ENCODE measurements at regions not wholly inside any gene's neighbourhood (a gene's known extent, or its start where the extent isn't known, plus 50 kb on each side); places are given as distances from the start of the nearest gene placed in this dataset.

DNA sequence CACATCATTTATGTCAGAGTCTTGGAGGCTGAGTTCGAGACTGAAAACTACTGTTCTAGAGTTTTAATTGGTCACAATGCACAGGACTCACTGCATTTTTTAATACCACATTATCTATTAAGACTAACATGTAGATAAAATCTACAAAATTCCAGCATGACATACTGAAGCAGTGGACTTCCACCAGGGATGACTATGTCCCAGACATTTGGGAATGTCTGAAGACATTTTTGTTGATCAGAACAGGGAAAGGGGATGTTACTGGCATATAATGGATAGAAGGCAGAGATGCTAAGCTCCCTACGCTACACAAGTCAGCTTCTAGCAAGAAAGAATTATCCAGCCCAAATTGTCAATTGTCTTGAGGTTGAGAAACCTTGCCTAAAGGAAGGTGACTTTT is 419.0 kb upstream of the TGFBR2 start (continued):
- TF ChIP-seq, protein P1, sequence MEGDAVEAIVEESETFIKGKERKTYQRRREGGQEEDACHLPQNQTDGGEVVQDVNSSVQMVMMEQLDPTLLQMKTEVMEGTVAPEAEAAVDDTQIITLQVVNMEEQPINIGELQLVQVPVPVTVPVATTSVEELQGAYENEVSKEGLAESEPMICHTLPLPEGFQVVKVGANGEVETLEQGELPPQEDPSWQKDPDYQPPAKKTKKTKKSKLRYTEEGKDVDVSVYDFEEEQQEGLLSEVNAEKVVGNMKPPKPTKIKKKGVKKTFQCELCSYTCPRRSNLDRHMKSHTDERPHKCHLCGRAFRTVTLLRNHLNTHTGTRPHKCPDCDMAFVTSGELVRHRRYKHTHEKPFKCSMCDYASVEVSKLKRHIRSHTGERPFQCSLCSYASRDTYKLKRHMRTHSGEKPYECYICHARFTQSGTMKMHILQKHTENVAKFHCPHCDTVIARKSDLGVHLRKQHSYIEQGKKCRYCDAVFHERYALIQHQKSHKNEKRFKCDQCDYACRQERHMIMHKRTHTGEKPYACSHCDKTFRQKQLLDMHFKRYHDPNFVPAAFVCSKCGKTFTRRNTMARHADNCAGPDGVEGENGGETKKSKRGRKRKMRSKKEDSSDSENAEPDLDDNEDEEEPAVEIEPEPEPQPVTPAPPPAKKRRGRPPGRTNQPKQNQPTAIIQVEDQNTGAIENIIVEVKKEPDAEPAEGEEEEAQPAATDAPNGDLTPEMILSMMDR (conservative IDR thresholded peaks at IDR 0.05; ENCODE audit: low read depth in 2 of 2): no peak

DNA sequence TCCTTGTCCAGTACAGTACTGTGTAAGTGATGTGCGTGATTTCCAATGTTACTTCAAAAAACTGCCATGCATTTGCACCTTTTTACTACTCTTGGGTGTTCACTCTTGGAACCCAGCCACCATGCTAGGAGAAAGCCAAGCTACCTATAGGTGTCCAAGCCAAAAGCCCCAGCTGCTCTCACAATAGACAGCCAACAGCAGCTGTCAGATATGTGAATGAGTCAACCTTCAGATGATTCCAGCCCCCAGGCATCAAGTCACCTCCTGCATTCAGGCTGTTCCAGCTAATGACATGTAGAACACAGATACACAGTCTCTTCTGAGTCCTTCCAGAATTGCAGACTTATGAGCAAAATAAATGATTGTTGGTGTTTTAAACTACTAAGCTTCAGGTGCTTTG is 417.7 kb upstream of the TGFBR2 start:
- Mint-ChIP-seq H3K27me3 (ENCODE audit: insufficient read depth, low read depth, poor library complexity) (no peaks in the 10 kb centered on the region), H3K27ac (no peak overlapping the region), H3K9me3 (no peaks in the 10 kb centered on the region), H3K4me1 (peaks cover 7% of the 10 kb centered on the region), H3K36me3 (ENCODE audit: low read depth) (no peaks in the 10 kb centered on the region), H3K4me3 (no peak overlapping the region)
- Histone ChIP-seq H3K27me3 (ENCODE audit: insufficient read depth) (no peaks in the 10 kb centered on the region), H3K9me2 (ENCODE audit: insufficient read depth) (no peaks in the 10 kb centered on the region), H3K4me2 (no peak overlapping the region), H3F3A (replicated peaks; ENCODE audit: low read depth) (no peaks in the 10 kb centered on the region), H3K36me3 (ENCODE audit: insufficient read depth) (no peaks in the 10 kb centered on the region), H3K79me2 (replicated peaks; ENCODE audit: insufficient read depth) (no peaks in the 10 kb centered on the region), H4K20me1 (replicated peaks; ENCODE audit: insufficient read depth) (no peaks in the 10 kb centered on the region), H3K4me1 (ENCODE audit: insufficient read depth) (peaks cover 3% of the 10 kb centered on the region; the same call in 1 of the 2 replicates), H2AFZ (no peak overlapping the region), H3K27ac (ENCODE audit: low read depth) (no peak overlapping the region), H3K4me3 (no peak overlapping the region)
- ATAC-seq: no peak
- DNase-seq (ENCODE audit: low spot score): no peak
- TF ChIP-seq, protein P2, sequence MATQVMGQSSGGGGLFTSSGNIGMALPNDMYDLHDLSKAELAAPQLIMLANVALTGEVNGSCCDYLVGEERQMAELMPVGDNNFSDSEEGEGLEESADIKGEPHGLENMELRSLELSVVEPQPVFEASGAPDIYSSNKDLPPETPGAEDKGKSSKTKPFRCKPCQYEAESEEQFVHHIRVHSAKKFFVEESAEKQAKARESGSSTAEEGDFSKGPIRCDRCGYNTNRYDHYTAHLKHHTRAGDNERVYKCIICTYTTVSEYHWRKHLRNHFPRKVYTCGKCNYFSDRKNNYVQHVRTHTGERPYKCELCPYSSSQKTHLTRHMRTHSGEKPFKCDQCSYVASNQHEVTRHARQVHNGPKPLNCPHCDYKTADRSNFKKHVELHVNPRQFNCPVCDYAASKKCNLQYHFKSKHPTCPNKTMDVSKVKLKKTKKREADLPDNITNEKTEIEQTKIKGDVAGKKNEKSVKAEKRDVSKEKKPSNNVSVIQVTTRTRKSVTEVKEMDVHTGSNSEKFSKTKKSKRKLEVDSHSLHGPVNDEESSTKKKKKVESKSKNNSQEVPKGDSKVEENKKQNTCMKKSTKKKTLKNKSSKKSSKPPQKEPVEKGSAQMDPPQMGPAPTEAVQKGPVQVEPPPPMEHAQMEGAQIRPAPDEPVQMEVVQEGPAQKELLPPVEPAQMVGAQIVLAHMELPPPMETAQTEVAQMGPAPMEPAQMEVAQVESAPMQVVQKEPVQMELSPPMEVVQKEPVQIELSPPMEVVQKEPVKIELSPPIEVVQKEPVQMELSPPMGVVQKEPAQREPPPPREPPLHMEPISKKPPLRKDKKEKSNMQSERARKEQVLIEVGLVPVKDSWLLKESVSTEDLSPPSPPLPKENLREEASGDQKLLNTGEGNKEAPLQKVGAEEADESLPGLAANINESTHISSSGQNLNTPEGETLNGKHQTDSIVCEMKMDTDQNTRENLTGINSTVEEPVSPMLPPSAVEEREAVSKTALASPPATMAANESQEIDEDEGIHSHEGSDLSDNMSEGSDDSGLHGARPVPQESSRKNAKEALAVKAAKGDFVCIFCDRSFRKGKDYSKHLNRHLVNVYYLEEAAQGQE (IDR thresholded peaks at IDR 0.05; ENCODE audit: unreplicated experiment): no peak
- no peak for TF ChIP-seq STAT1 (IDR thresholded peaks at IDR 0.05; ENCODE audit: unreplicated experiment)
- TF ChIP-seq, protein P3, sequence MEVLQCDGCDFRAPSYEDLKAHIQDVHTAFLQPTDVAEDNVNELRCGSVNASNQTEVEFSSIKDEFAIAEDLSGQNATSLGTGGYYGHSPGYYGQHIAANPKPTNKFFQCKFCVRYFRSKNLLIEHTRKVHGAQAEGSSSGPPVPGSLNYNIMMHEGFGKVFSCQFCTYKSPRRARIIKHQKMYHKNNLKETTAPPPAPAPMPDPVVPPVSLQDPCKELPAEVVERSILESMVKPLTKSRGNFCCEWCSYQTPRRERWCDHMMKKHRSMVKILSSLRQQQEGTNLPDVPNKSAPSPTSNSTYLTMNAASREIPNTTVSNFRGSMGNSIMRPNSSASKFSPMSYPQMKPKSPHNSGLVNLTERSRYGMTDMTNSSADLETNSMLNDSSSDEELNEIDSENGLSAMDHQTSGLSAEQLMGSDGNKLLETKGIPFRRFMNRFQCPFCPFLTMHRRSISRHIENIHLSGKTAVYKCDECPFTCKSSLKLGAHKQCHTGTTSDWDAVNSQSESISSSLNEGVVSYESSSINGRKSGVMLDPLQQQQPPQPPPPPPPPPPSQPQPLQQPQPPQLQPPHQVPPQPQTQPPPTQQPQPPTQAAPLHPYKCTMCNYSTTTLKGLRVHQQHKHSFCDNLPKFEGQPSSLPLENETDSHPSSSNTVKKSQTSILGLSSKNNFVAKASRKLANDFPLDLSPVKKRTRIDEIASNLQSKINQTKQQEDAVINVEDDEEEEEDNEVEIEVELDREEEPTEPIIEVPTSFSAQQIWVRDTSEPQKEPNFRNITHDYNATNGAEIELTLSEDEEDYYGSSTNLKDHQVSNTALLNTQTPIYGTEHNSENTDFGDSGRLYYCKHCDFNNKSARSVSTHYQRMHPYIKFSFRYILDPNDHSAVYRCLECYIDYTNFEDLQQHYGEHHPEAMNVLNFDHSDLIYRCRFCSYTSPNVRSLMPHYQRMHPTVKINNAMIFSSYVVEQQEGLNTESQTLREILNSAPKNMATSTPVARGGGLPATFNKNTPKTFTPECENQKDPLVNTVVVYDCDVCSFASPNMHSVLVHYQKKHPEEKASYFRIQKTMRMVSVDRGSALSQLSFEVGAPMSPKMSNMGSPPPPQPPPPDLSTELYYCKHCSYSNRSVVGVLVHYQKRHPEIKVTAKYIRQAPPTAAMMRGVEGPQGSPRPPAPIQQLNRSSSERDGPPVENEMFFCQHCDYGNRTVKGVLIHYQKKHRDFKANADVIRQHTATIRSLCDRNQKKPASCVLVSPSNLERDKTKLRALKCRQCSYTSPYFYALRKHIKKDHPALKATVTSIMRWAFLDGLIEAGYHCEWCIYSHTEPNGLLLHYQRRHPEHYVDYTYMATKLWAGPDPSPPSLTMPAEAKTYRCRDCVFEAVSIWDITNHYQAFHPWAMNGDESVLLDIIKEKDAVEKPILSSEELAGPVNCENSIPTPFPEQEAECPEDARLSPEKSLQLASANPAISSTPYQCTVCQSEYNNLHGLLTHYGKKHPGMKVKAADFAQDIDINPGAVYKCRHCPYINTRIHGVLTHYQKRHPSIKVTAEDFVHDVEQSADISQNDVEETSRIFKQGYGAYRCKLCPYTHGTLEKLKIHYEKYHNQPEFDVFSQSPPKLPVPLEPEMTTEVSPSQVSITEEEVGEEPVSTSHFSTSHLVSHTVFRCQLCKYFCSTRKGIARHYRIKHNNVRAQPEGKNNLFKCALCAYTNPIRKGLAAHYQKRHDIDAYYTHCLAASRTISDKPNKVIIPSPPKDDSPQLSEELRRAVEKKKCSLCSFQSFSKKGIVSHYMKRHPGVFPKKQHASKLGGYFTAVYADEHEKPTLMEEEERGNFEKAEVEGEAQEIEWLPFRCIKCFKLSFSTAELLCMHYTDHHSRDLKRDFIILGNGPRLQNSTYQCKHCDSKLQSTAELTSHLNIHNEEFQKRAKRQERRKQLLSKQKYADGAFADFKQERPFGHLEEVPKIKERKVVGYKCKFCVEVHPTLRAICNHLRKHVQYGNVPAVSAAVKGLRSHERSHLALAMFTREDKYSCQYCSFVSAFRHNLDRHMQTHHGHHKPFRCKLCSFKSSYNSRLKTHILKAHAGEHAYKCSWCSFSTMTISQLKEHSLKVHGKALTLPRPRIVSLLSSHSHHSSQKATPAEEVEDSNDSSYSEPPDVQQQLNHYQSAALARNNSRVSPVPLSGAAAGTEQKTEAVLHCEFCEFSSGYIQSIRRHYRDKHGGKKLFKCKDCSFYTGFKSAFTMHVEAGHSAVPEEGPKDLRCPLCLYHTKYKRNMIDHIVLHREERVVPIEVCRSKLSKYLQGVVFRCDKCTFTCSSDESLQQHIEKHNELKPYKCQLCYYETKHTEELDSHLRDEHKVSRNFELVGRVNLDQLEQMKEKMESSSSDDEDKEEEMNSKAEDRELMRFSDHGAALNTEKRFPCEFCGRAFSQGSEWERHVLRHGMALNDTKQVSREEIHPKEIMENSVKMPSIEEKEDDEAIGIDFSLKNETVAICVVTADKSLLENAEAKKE (CRISPR knock-in tag; IDR thresholded peaks at IDR 0.05): no peak
- TF ChIP-seq, protein P4, sequence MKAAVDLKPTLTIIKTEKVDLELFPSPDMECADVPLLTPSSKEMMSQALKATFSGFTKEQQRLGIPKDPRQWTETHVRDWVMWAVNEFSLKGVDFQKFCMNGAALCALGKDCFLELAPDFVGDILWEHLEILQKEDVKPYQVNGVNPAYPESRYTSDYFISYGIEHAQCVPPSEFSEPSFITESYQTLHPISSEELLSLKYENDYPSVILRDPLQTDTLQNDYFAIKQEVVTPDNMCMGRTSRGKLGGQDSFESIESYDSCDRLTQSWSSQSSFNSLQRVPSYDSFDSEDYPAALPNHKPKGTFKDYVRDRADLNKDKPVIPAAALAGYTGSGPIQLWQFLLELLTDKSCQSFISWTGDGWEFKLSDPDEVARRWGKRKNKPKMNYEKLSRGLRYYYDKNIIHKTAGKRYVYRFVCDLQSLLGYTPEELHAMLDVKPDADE (IDR thresholded peaks at IDR 0.05): no peak
- no peak for TF ChIP-seq ZNF114 (CRISPR knock-in tag; IDR thresholded peaks at IDR 0.05)
- TF ChIP-seq EZH2 (IDR thresholded peaks at IDR 0.05; ENCODE audit: low read depth, unreplicated experiment): no peak
- TF ChIP-seq POLR2AphosphoS5 (IDR thresholded peaks at IDR 0.05; ENCODE audit: low read depth): no peak
- TF ChIP-seq, protein P1 (conservative IDR thresholded peaks at IDR 0.05; ENCODE audit: low read depth in 2 of 2): no peak
- TF ChIP-seq ZNF331 (CRISPR knock-in tag; IDR thresholded peaks at IDR 0.05; ENCODE audit: low read depth): no peak
- no peak for TF ChIP-seq CREB1 (CRISPR knock-in tag; IDR thresholded peaks at IDR 0.05; ENCODE audit: low read depth)
- no peak for TF ChIP-seq JUNB (IDR thresholded peaks at IDR 0.05; ENCODE audit: unreplicated experiment)

All from GM23338 (cell line).